ENCODE measurements at regions not wholly inside any gene's neighbourhood (a gene's known extent, or its start where the extent isn't known, plus 50 kb on each side); places are given as distances from the start of the nearest gene placed in this dataset.

DNA sequence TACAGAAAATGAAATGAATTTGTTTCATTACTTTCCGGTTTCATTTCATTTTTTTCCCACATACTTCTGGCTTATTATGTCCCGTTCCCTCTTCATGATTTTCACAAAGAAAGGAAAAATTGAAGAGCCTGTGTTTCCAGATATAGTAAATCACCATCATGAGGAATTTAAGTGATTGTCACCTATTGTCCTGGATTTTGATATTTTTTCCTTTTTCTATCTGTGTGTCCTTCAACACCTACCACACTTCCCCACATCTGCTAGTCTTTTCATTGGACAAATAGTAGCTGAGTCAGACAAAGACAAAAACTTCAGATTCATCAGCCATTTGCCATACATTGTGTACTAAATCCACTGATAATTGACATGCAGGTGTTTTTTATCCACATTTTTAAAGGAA lies 258.2 kb upstream of the HSF2 start:
- TF ChIP-seq POLR2AphosphoS5 (IDR thresholded peaks at IDR 0.05; ENCODE audit: low read depth, low read length) (no peak), SIN3A (IDR thresholded peaks at IDR 0.05; ENCODE audit: borderline replicate concordance, insufficient read depth, low read depth, low read length) (no peak), TCF7L2 (IDR thresholded peaks at IDR 0.05; ENCODE audit: low read depth, low read length) (no peak)
- TF ChIP-seq, protein P1, sequence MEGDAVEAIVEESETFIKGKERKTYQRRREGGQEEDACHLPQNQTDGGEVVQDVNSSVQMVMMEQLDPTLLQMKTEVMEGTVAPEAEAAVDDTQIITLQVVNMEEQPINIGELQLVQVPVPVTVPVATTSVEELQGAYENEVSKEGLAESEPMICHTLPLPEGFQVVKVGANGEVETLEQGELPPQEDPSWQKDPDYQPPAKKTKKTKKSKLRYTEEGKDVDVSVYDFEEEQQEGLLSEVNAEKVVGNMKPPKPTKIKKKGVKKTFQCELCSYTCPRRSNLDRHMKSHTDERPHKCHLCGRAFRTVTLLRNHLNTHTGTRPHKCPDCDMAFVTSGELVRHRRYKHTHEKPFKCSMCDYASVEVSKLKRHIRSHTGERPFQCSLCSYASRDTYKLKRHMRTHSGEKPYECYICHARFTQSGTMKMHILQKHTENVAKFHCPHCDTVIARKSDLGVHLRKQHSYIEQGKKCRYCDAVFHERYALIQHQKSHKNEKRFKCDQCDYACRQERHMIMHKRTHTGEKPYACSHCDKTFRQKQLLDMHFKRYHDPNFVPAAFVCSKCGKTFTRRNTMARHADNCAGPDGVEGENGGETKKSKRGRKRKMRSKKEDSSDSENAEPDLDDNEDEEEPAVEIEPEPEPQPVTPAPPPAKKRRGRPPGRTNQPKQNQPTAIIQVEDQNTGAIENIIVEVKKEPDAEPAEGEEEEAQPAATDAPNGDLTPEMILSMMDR (IDR thresholded peaks at IDR 0.05), result no peak

Measured in Panc1 (cell line).